Ecto neural progenitor cell (in vitro differentiated cells): ENCODE measurements at regions not wholly inside any gene's neighbourhood (a gene's known extent, or its start where the extent isn't known, plus 50 kb on each side); places are given as distances from the start of the nearest gene placed in this dataset.
"Not testable (repeated sequence)": the region's sequence is repeated elsewhere in the genome, so short reads cannot be mapped to it uniquely, and the experiment has no call there.

Experiments
- DNase-seq: peaks from one replicate; pipeline ENCODE4 v3.0.0-alpha.2; 2018; ENCODE audit warnings: low spot score

DNA sequence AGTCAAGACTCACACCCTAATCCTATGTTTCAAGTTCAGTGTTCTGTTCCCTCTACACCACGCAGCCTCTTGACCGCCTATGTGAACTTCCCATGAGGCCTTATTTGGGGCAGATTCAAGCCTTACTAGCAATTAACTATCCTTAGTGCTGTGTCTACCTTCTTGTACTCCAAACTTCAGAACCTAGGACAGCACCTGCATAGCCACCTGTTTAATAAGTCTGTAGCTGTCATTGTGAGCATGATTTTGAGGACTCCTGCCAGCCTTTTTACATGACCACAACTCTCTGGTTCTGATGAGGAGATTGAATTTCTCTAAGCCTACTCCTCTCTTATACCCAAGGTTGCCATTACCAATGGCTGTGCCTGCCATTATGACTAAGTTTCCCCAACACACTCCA, 50.8 kb upstream of the PCSK1 start:
- no peak for DNase-seq

DNA sequence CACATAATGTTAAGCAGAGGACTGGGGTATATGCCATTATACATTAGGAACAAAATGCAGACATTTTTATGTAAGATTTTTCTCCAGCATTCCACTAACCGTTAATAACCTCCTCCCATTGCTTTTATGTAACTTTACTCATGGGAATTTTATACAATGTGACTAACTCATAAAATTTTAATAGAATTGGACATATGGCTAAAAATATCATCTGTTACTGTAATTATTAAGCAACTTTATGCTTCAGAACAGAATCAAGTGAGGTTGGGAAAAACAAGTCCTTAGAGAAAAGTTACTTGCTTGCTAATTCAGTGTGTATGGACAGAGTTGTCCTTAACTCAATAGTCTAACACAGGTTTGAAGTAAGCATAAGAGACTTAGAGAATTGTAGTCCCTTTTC, 54.8 kb upstream of the PCSK1 start:
- no peak for DNase-seq

DNA sequence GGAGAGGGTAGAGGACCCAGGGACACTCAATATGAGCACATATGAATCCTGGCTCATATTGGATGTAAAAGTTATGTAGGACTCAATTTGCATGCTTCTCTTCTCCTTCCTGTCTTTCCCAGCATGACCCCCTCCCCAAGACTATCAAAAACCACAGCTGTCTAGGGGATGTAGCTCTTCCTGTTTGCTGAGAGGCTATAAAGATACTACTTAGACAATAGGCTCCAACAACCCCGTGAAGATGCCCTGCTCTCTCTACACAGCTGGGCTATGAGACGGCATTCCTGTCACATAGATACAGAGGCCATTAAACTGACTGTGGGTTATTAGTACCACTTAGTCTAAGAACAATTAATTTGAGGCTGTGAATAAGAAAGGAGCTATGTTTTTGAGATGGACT, 56.5 kb upstream of the PCSK1 start:
- no peak for DNase-seq

DNA sequence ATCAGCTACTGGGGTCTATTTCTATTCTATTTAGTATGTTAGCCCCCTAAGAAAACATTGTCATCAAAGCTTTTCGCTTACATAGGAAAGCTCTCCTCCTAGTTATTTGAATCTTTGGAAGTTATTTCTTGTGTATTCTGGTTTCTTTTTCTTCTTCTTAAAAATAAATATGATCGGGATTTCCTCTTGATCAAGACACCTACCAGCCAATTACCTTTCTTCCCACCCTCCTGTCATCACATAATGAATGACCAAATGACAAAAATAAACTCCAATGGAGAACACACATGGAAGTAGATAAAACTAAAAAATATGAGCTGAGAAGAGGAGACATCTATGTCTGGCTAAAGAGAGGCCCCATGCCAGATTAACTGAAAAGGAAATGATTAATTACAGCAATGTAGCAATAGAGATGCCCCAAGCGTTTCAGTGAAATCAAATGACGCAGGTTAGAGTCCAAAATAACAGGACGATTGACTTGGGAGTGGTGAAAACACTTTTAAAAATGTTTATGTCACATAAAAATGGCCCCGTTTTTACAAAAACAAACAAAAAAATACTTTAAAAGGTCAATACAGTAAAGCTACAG, 59.5 kb upstream of the PCSK1 start:
- DNase-seq, result no peak

DNA sequence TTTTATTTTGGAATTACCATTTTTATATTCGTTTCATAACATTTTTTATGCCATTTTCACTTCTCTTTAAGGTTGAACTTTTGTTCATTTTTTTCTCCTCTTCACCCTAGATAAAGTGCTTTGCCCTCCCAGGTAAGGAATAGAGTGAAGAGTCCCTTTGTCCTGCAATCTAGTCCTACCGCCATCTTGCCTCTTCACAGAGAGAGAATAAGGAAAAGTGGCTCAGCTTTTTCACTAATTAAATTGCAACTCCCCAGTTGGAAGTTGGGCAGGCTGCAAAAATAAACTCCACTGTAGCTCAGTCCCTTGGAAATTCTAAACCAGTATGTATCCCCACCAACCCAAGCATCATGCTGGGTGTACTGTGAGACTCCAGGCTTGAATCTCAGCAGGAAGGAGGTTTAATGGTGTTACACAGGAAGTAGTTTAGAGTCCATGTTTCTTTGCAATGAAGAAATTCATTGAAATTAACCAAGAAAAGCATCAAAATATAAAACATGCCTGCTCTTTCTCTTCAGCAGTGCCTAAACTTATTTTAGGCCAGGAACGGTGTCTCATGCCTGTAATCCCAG, 60.3 kb upstream of the PCSK1 start:
- no peak for DNase-seq

DNA sequence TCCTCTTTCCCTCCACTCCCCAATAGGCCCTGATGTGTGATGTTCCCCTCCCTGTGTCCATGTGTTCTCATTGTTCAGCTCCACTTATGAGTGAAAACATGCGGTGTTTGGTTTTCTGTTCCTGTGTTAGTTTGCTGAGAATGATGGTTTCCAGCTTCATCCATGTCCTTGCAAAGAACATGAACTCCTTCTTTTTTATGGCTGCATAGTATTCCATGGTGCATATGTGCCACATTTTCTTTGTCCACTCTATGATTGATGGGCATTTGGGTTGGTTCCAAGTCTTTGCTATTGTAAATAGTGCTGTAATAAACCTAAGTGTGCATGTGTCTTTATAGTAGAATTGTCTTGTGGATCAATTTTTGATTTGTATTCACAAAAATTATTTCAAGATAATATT, 62.4 kb upstream of the PCSK1 start:
- DNase-seq, result not testable (repeated sequence)

DNA sequence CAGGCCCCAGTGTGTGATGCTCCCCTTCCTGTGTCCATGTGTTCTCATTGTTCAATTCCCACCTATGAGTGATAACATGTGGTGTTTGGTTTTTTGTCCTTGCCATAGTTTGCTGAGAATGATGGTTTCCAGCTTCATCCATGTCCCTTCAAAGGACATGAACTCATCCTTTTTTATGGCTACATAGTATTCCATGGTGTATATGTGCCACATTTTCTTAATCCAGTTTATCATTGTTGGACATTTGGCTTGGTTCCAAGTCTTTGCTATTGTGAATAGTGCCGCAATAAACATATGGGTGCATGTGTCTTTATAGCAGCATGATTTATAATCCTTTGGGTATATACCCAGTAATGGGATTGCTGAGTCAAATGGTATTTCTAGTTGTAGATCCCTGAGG, 64.0 kb upstream of the PCSK1 start:
- not testable (repeated sequence) for DNase-seq

DNA sequence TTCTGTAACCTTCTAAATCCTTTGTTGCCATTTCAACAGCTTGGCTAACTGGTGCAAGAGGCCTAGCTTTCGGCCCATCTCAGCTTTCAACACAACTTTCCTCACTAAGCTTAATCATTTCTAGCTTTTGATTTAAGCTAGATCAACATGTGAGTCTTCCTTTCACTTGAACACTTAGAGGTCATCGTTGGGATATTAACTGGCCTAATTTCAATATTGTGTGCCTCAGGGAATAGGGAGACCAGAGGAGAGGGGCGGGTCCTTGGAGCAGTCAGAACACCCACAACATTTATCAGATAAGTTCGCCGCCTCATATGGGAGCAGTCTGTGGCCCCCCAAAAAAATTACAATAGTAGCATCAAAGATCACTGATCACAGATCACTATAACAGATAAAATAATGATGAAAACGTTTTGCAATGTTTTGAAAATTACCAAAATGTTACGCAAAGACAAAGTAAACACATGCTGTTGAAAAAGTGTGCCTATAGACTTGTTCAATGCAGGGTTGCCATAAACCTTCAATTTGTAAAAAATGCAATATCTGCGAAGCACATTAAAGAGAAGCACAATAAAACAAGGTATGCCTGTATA, 66.8 kb upstream of the PCSK1 start:
- DNase-seq, result no peak

DNA sequence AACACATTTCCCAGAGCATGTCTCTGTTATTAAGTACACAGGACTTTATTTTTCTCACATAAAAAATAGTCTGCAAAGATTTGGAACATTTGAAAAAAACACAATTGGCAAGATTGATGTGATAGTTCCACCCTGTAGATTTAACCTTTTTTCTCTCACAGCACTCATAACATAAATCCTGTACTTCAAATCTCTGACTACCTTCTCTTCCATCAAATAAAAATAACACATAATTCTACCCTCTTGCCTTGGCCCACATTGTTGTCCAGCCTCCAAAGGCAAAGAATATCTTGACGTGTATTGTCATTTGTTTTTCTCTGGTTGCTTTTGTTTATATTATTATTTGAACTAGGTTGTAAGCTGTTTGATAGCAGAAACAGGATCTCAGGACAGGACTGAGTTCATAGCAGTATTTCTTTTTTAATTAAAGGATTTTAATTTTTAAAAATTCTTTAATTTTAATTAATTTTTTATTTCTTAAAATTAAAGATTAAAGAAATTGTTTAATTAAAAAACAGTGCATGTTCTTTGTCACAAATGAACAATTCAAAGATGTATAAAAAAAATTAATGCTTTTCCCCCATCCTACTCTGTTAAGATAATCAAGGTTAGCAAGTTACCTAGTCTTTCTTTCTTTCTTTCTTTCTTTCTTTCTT, 69.1 kb upstream of the PCSK1 start:
- DNase-seq, result no peak

DNA sequence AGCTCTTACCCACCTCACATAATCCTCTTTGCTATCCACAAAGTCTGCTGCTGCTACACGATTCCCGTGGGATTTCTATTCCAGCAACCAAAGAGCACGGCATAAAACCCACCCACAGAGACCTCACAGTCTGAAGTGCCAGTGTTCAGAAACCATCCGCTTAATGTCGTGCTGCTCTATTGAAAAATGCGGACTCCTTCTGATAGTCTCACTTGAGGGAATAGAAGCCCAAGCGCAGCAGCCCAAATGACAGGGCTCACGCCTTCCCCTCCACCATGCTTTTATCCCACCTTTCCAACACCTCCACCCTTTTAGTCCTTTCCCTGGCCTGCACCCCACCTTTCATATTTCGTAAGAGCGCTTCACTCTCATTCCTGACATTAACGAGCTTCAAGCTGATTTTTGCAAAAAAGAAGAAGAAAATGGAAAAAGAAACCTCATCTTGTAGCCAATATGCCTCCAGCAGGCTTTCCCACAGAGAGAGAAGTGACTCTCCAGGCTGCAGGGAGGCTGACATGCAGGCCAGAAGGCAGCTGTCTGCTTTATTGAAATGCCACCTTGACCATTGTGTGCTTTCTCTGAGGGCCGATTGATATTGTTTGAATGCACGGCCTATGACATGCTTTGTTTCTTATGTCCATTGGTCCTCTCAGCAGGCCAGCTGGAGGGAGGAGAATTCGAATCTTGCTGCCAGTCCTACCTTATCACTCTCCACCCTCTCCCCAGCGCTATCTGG, 70.6 kb upstream of the PCSK1 start:
- peak; percentile 60 for DNase-seq

DNA sequence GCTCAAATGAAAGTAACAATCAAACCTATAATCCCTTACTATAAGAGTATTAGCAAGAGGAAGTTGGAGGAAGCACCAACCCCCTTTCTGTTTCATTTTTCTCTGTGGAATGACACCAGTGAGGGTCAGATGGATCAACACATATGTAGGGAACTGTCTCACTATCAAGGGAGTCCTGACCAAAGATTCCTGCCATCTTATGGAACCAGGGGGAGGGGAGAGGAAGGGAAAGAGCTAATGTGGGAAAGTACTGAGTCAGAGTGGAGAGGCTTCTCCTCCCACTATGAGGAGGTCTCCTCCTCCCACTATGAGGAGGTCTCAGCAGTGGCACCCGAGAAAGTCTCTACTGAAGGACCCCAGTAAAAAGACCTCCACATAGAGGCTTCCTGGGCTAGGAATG, 73.3 kb upstream of the PCSK1 start:
- DNase-seq, result no peak

DNA sequence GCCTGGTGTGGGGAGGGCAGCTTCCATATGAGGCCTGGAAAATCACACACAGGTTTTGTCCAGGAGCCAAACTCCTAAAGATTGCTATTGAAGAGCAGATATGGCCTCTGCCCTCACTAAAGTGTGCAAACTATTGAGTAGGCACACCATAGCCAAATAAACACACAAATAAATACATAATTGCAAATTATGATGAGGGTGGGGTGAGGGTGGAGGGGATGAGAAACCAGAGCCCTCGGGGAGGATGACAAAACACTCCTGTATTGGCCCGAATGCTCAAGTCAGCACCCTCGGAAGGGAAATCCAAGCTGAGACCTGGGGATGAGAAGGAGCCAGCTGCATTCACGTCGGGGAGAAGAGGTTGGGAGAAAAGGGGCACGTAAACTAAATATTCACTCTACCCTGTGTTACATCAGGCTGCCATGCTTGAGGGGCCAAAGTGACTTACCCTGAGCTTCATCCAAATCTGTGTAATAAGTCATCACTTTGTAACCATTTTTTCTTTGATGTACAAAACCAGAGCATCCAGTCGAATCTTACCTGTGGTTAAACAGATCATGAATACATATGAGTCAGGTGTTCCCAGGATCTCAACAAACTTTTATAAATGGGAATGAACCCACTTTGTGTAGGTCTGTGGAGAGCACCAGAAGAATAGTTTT, 73.9 kb upstream of the PCSK1 start:
- DNase-seq, result no peak

DNA sequence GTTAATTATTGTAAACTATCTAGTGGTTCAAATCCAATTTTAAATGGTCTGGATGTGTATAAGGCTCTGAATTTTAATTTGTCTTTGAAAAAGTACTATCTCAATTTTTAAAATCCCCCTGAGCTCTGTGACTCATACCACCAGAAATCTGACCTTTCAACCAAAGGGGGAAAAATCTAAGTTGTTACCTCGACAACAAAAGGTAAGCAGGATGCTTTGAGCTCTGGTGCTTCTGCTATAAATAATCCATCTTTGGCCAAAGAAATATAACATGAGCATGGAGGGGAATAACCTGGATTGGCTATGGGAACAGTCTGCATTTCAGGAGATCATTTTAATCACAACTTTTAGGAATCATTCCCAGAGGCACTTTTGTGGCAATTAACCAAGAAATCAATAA, 76.3 kb upstream of the PCSK1 start:
- DNase-seq, result no peak

DNA sequence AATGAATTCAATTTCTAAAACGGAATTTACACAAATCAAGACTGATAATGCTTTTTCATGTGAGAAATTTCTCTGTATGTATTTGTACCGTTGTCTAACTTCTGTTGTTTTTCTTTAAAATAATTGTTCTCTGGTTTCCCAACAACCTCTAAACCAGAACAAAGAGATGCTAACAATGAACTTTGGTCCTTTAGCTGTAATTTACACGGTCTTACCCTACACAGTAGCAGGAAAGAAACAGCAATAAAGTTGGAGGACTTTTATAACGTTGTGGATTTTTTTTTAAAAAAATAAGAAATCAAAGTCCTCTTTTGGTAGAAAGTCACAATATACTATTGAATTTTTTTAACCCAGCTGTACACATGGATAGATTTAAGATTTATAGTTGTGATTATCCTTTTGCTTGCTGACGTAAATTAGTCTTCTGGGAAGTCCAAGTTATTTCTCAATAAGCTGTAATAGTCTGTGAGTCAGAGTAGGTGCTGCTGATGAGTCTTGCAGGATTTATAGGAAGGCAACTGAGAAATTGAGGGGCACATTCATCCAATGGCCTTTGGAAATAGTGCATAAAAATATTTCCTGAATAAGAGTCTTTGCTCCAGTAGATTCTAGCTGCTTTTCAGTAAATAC, 76.8 kb upstream of the PCSK1 start:
- DNase-seq, result no peak

DNA sequence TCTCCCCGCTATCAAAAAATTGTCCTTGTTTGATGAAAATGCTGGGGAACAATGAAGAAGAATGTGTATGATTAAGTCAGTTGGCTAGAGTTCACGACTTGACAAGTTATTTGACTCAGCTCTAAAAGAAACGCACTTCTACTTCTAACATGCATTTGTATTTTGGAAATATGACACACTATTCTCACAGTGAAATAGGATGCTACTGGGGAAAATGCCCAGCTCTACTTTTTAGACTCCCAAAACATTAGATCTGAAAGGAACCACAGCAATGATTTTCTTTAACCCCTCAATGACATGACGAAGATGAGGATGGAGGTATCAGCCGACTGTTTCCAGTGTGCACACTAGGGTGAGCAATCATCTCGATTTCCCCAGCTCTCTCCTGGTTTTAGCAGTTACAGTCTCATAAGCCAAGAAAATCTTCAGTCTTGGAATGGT, 83.6 kb upstream of the PCSK1 start:
- DNase-seq, result no peak

DNA sequence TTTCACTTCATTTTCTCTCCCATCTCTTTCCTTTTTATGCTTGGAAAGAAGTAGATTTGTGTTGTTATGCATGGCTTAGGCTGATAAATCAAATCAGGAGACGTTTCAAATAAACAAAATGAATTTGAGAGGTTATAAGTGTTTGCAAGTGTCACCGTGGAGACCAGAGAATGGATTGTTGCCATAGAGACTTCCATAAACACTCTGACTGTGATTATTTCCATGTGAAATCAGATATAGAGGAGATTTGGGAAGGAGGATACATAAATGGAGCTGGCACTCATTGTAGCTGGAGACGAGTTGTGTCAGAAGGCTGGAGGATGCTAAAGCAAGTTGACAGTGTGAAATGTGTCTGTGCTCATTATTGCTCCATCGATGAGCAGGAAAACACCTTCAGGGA, 84.2 kb upstream of the PCSK1 start:
- no peak for DNase-seq

DNA sequence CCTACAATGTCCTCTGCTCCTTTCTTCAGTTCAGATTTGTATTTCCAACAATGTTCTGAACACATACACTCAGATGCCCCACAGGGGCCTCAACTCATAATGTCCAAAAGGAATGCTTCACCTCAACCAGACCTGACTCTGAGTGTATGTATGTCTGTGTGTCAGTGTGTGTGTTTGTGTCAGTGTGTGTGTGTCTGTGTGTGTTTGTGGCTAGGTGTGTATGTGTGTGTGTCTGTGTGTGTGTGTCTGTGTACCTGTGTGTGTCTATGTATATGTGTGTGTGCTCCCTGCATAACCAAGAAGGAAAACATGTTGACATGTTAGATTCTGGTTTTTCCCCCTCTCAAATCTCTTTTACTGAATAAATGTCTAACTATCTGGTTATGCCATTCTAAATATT, 87.3 kb upstream of the PCSK1 start:
- DNase-seq, result no peak

DNA sequence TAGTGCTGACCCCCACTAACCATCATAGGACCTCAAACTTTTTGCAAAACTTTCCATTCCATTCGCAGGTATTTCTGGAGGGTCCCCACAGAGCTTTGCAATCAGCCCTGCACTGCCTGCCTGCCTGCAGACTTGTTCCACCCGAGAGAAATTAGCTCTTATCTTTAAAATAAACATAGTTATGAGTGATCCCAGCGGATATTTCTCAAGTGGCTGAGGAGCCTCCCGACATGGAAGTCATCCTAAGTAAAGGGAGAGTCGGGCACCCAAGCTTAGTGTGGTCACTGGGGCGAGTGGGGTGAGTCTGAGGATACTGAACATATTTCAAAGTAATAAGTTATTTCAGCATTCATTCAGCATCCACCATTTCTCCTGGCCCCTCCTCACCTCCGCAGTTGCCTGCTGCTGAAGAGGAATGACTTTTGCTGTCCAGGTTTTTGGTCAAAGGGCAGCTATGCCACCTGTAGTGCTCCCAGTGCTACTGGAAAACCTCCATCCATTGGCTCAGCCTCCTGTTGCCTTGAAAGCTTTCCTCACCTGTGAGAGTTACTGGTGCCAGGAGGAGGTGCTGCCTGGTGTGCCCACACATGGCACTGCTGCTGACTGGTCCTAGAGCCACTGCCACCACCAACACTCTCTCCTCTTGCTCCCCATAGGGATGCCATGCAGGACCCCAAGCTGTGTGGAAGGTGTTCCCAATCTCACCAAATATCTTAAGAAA, 89.7 kb upstream of the PCSK1 start:
- no peak for DNase-seq

DNA sequence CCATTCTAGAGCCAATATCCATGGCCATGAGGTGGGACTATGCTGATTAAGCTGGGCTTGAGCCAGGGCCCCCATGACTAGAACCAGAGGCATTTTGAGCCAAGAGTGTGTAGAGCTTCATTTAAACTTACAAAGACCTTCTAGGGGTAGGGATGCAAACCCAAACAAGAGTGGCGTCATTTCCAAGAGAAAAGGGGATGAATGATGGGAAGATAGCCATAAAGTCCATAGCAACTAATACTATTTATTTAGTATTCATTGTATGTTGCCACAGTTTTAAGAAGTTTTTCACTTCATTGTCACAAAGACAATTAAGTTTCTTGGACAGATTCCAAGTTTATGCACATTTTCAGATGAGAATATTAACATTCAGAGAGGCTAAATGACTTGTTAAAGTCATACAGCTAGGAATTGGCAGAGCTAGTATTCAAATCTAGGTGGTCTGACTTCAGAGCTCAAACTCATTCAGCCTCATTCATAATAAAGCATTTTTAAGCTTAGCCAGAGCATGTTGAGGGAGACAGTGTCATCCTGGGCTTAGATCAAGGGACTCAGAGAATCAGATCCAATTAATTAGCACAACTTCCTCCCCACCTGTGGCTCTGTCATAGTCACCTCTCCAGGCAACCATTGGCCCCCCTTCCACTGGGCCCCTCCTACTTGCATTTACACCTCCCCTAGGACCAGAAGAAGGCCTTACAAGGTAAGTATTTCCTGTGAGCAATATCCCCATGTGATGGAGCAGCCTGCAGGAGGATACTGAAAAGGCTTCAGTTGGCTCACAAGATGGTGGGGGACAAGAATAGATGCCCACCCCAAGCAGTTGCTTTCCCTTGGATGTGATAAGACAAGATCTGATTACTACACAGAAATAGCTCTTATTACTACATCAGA, 95.0 kb upstream of the PCSK1 start:
- no peak for DNase-seq

DNA sequence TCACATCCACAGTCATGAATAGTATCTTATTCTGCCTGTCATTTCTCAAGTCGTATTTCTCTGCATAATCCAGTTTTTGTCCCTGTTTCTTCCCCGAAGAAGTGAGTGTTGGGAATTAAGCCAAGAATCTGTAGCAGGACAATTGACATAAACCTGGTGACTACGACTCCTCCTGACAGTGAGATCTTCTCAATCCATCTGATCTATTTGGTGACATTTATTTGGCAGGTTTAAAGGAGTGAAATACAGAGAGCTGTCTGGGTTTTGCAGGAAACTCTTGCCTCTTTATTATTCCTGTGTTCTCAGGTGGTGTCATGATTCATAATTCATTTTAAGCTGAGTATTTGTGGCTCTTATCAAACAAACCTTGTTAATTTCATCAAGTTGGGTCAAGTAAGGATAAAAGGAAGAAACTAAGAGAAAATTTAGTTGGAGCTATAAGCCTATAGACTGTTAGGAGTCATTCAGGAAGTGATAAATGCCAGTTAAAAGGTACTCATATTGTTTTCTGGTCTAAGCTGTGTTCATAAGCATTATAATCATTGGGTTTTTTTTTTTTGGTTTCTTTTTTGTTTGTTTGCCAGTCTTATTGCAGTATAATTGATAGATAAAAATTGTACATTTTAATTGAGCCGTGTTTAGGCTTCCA, 95.9 kb upstream of the PCSK1 start:
- no peak for DNase-seq
